GM23248 (cell line): ENCODE measurements at regions not wholly inside any gene's neighbourhood (a gene's known extent, or its start where the extent isn't known, plus 50 kb on each side); places are given as distances from the start of the nearest gene placed in this dataset.

Experiments used
- EZH2 ChIP-seq: fragments of 200-600 bp; sonication (generic); IDR thresholded peaks from 2 replicates; pipeline ENCODE4 v1.6.1; 2018; ENCODE audit warnings: antibody characterized with exemption, mild to moderate bottlenecking; ENCODE audit not compliant: insufficient read depth, poor library complexity, severe bottlenecking
- EZH2phosphoT487 ChIP-seq: fragments of 200-600 bp; sonication (generic); IDR thresholded peaks from 2 replicates; pipeline ENCODE4 v1.6.1; 2018; ENCODE audit warnings: antibody characterized with exemption, moderate library complexity, mild to moderate bottlenecking, low read depth; ENCODE audit not compliant: insufficient read depth

DNA sequence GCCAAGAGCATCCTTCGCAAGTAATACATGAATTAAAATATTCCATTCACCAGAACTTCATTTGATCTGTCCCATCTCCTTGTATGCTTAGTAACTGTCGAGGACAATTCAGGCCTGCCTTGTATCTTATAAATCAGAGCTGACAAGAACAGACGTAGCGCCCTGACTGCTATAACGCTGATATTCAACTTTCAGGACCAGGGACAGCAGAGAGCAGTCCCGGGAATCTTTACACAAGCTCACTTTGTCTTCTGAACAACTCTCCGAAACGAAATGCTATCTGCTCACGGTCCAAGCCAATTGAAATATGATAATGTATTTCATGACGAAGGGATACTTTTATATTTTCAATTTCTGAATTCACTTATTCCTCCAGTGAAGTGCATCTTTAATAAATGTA is 175.7 kb downstream of the VCY1B start:
- no peak for TF ChIP-seq EZH2phosphoT487
- no peak for TF ChIP-seq EZH2
